H1 (cell line): ENCODE measurements at regions not wholly inside any gene's neighbourhood (a gene's known extent, or its start where the extent isn't known, plus 50 kb on each side); places are given as distances from the start of the nearest gene placed in this dataset.

Source experiments
- CTCF ChIA-PET: fragments of 300-600 bp; sonication (Branson Sonifier 250); formaldehyde crosslinking; loops from one replicate; lab custom pipeline; 2021; ENCODE audit not compliant: partially characterized antibody; lab: Charles Lee
- POLR2A ChIA-PET: fragments of 300-600 bp; sonication (Branson Sonifier 250); formaldehyde crosslinking; loops from one replicate; lab custom pipeline; 2021; ENCODE audit warnings: inconsistent platforms; ENCODE audit not compliant: partially characterized antibody; lab: Charles Lee
- DNase-seq, 2 experiments: peaks; one replicate each; pipeline versions ENCODE4 v3.0.0 to v3.0.0-alpha.2; 2010 to 2022; ENCODE audit warnings: low spot score in 2 of 2, low read depth in 1 of 2, mixed read lengths in 1 of 2
- FAIRE-seq: peaks from 2 replicates; lab custom pipeline; 2011; peaks lifted over from hg19 to GRCh38; lab: Jason Lieb, UNC
- H2AFZ ChIP-seq: 2 replicates; pipeline ENCODE4 v1.8.1; 2012; ENCODE audit warnings: low read length, inconsistent platforms
- H2AK5ac ChIP-seq: 2 replicates; pipeline ENCODE4 v1.6.1; 2013; ENCODE audit warnings: low read depth, low read length
- H2BK120ac ChIP-seq: replicated peaks from 2 replicates; pipeline ENCODE3; 2013; ENCODE audit warnings: low read depth, low read length, inconsistent platforms
- H2BK12ac ChIP-seq: 2 replicates; pipeline ENCODE4 v1.6.1; 2013; ENCODE audit warnings: low read depth, low read length
- H2BK15ac ChIP-seq: 2 replicates; pipeline ENCODE4 v1.6.1; 2013; ENCODE audit warnings: low read length
- H2BK20ac ChIP-seq: 2 replicates; pipeline ENCODE4 v1.6.1; 2013; ENCODE audit warnings: low read length
- H2BK5ac ChIP-seq: 2 replicates; pipeline ENCODE4 v1.6.1; 2013; ENCODE audit warnings: low read depth, low read length
- H3K14ac ChIP-seq: 2 replicates; pipeline ENCODE4 v1.6.1; 2013; ENCODE audit warnings: inconsistent platforms; ENCODE audit not compliant: insufficient read length
- H3K18ac ChIP-seq: 2 replicates; pipeline ENCODE4 v1.6.1; 2013; ENCODE audit warnings: low read length; ENCODE audit errors: extremely low read depth
- H3K23ac ChIP-seq: 2 replicates; pipeline ENCODE4 v1.6.1; 2013; ENCODE audit warnings: inconsistent platforms; ENCODE audit not compliant: insufficient read length
- H3K23me2 ChIP-seq: 2 replicates; pipeline ENCODE4 v1.6.1; 2013; ENCODE audit warnings: low read depth, low read length
- H3K27ac ChIP-seq: 2 replicates; pipeline ENCODE4 v1.6.1; 2011; ENCODE audit warnings: low read depth, low read length, inconsistent platforms
- H3K27me3 ChIP-seq, 4 experiments: replicated peaks in 1 of 4; 1 replicate in 1 of 4; 2 replicates in 3 of 4; pipeline versions ENCODE4 v1.6.1 to v1.8.1; 2011 to 2013; ENCODE audit warnings: low read length in 3 of 4, mild to moderate bottlenecking in 3 of 4, inconsistent platforms in 2 of 4, mixed read lengths in 2 of 4, moderate library complexity in 1 of 4; ENCODE audit not compliant: control insufficient read depth in 3 of 4, insufficient read depth in 3 of 4; ENCODE audit errors: extremely low read depth in 1 of 4
- H3K36me3 ChIP-seq, 4 experiments: 2 replicates each; pipeline versions ENCODE4 v1.6.1 to v1.8.1; 2011 to 2013; ENCODE audit warnings: mild to moderate bottlenecking in 4 of 4, low read length in 3 of 4, moderate library complexity in 2 of 4, control low read depth in 1 of 4, inconsistent platforms in 1 of 4; ENCODE audit not compliant: insufficient read depth in 4 of 4, control insufficient read depth in 2 of 4
- H3K4ac ChIP-seq: replicated peaks from 2 replicates; pipeline ENCODE3; 2013; ENCODE audit warnings: low read length, low read depth, mixed read lengths, inconsistent platforms; ENCODE audit not compliant: insufficient read length
- H3K4me1 ChIP-seq, 4 experiments: replicated peaks in 1 of 4; 1 replicate in 1 of 4; 2 replicates in 3 of 4; pipeline versions ENCODE4 v1.6.1 to v1.8.1; 2011 to 2013; ENCODE audit warnings: low read length in 3 of 4, inconsistent platforms in 2 of 4, mixed read lengths in 1 of 4; ENCODE audit not compliant: insufficient read depth in 4 of 4, control insufficient read depth in 3 of 4
- H3K4me2 ChIP-seq, 2 experiments: 2 replicates each; pipeline versions ENCODE4 v1.6.1 to v1.8.1; 2011 to 2013; ENCODE audit warnings: low read depth in 2 of 2, low read length in 2 of 2, control low read depth in 1 of 2, inconsistent platforms in 1 of 2, mild to moderate bottlenecking in 1 of 2; ENCODE audit not compliant: insufficient read depth in 1 of 2
- H3K4me3 ChIP-seq, 4 experiments: fragments of 200-600, 300-600 bp in 1 of 4; sonication (generic), shearing (Covaris generic), sonication (Bioruptor Twin) in 1 of 4; 2 replicates each; pipeline versions ENCODE4 v1.5.1 to v1.8.1; 2011 to 2016; ENCODE audit warnings: low read length in 4 of 4, low read depth in 3 of 4, control low read depth in 2 of 4, inconsistent platforms in 2 of 4, mild to moderate bottlenecking in 2 of 4, mixed read lengths in 1 of 4, moderate library complexity in 1 of 4; ENCODE audit not compliant: insufficient read depth in 2 of 4; ENCODE audit errors: extremely low read depth in 1 of 4
- H3K56ac ChIP-seq: replicated peaks from 2 replicates; pipeline ENCODE3; 2013; ENCODE audit warnings: low read depth, mild to moderate bottlenecking, mixed read lengths, low read length, inconsistent platforms; ENCODE audit not compliant: insufficient read length
- H3K79me1 ChIP-seq: 2 replicates; pipeline ENCODE4 v1.6.1; 2013; ENCODE audit warnings: low read depth, low read length, control low read depth
- H3K79me2 ChIP-seq, 2 experiments: 2 replicates each; pipeline versions ENCODE4 v1.6.1 to v1.8.1; 2012 to 2013; ENCODE audit warnings: low read length in 2 of 2, mild to moderate bottlenecking in 2 of 2, inconsistent platforms in 1 of 2; ENCODE audit not compliant: insufficient read depth in 2 of 2, control insufficient read depth in 1 of 2
- H3K9ac ChIP-seq, 4 experiments: replicated peaks in 1 of 4; 1 replicate in 1 of 4; 2 replicates in 3 of 4; pipeline versions ENCODE4 v1.6.1 to v1.8.1; 2011 to 2013; ENCODE audit warnings: low read depth in 3 of 4, low read length in 3 of 4, control low read depth in 2 of 4, mild to moderate bottlenecking in 2 of 4, moderate library complexity in 2 of 4, inconsistent platforms in 1 of 4; ENCODE audit errors: extremely low read depth in 1 of 4
- H3K9me3 ChIP-seq, 2 experiments: 2 replicates each; pipeline versions ENCODE4 v1.6.1 to v1.8.1; 2012 to 2013; ENCODE audit warnings: mild to moderate bottlenecking in 2 of 2, moderate library complexity in 2 of 2, control low read depth in 1 of 2, inconsistent platforms in 1 of 2, low read depth in 1 of 2, low read length in 1 of 2, mixed read lengths in 1 of 2; ENCODE audit not compliant: insufficient read depth in 2 of 2
- H4K20me1 ChIP-seq, 2 experiments: replicated peaks in 1 of 2; 2 replicates each; pipeline versions ENCODE3 to v1.8.1; 2011 to 2013; ENCODE audit warnings: inconsistent platforms in 2 of 2, low read length in 2 of 2, mild to moderate bottlenecking in 1 of 2; ENCODE audit not compliant: insufficient read depth in 2 of 2, control insufficient read depth in 1 of 2
- H4K5ac ChIP-seq: 2 replicates; pipeline ENCODE4 v1.6.1; 2013; ENCODE audit warnings: low read length, low read depth, mixed read lengths, inconsistent platforms; ENCODE audit not compliant: insufficient read length
- H4K8ac ChIP-seq: 2 replicates; pipeline ENCODE4 v1.8.0; 2013; ENCODE audit warnings: mild to moderate bottlenecking, moderate library complexity, low read length, inconsistent platforms; ENCODE audit not compliant: insufficient read depth; ENCODE audit errors: extremely low read depth
- H4K91ac ChIP-seq: replicated peaks from 2 replicates; pipeline ENCODE3; 2013; ENCODE audit warnings: low read length, mixed read lengths, inconsistent platforms; ENCODE audit not compliant: insufficient read length
- BRCA1 ChIP-seq: IDR thresholded peaks from 2 replicates; pipeline ENCODE4 v1.6.1; 2012; ENCODE audit warnings: low read depth, low read length, improper control_type of control experiment
- CBX5 ChIP-seq: fragments of 300-800, 300-1000 bp; sonication (generic); IDR thresholded peaks from 2 replicates; pipeline ENCODE4 v1.7.1; 2016; ENCODE audit warnings: antibody characterized with exemption, low read length, low read depth
- CEBPB ChIP-seq: IDR thresholded peaks from 2 replicates; pipeline ENCODE4 v1.6.1; 2012; ENCODE audit warnings: low read depth, low read length
- HDAC2 ChIP-seq, 2 experiments: fragments of 300-600 bp in 1 of 2; sonication (generic) in 1 of 2; IDR thresholded peaks; 2 replicates each; pipeline ENCODE4 v1.6.1; 2011 to 2012; ENCODE audit warnings: low read depth in 2 of 2, low read length in 2 of 2, mild to moderate bottlenecking in 2 of 2, moderate library complexity in 2 of 2, borderline replicate concordance in 1 of 2, inconsistent platforms in 1 of 2
- HDAC6 ChIP-seq: IDR thresholded peaks from one replicate; pipeline ENCODE4 v1.7.1; 2012; ENCODE audit warnings: low read depth, mild to moderate bottlenecking, inconsistent platforms, low read length, moderate library complexity
- KDM4A ChIP-seq: IDR thresholded peaks from one replicate; pipeline ENCODE4 v1.7.1; 2012; ENCODE audit warnings: low read depth, mild to moderate bottlenecking, moderate library complexity, low read length, inconsistent platforms; ENCODE audit not compliant: severe bottlenecking
- MAFK ChIP-seq: IDR thresholded peaks from 2 replicates; pipeline ENCODE4 v1.6.1; 2012; ENCODE audit warnings: low read depth, mild to moderate bottlenecking, improper control_type of control experiment, low read length
- NANOG ChIP-seq: IDR thresholded peaks from 2 replicates; pipeline ENCODE4 v1.6.1; 2011; ENCODE audit warnings: low read length, low read depth, mild to moderate bottlenecking, inconsistent platforms; ENCODE audit not compliant: insufficient read depth, poor library complexity, severe bottlenecking
- SIN3A ChIP-seq, 2 experiments: IDR thresholded peaks in 1 of 2; conservative IDR thresholded peaks in 1 of 2; 2 replicates each; pipeline ENCODE4 v1.6.1; 2011 to 2012; ENCODE audit warnings: low read length in 2 of 2, improper control_type of control experiment in 1 of 2, low read depth in 1 of 2, mild to moderate bottlenecking in 1 of 2
- SIX5 ChIP-seq: IDR thresholded peaks from 2 replicates; pipeline ENCODE4 v1.6.1; 2011; ENCODE audit warnings: mild to moderate bottlenecking, low read depth, low read length
- SP2 ChIP-seq: IDR thresholded peaks from 2 replicates; pipeline ENCODE4 v1.6.1; 2012; ENCODE audit warnings: mild to moderate bottlenecking, low read length, inconsistent platforms
- SRF ChIP-seq: IDR thresholded peaks from 2 replicates; pipeline ENCODE4 v1.6.1; 2011; ENCODE audit warnings: mild to moderate bottlenecking, low read depth, low read length, moderate library complexity
- TCF12 ChIP-seq: IDR thresholded peaks from 2 replicates; pipeline ENCODE4 v1.6.1; 2011; ENCODE audit warnings: low read depth, mild to moderate bottlenecking, low read length
- WGBS, 2 experiments: shearing (Covaris generic) in 1 of 2; methylation state at CpG; one replicate each; pipeline versions ENCODE4 v1.1.6 to v1.1.7; 2013 to 2015; ENCODE audit warnings: low lambda C conversion rate in 2 of 2, mixed read lengths in 2 of 2, inconsistent platforms in 1 of 2, low coverage in 1 of 2, missing lambda C conversion rate in 1 of 2; ENCODE audit not compliant: insufficient replicate concordance in 2 of 2, insufficient coverage in 1 of 2, insufficient read length in 1 of 2; ENCODE audit errors: extremely low coverage in 1 of 2, missing lambda C conversion rate in 1 of 2; 5-methylcytosine and 5-hydroxymethylcytosine counted together
- TF ChIP-seq, protein P1 (sequence below): IDR thresholded peaks from 2 replicates; pipeline ENCODE4 v1.6.1; 2011; ENCODE audit warnings: low read depth, mild to moderate bottlenecking, low read length; ENCODE audit not compliant: insufficient read depth

DNA sequence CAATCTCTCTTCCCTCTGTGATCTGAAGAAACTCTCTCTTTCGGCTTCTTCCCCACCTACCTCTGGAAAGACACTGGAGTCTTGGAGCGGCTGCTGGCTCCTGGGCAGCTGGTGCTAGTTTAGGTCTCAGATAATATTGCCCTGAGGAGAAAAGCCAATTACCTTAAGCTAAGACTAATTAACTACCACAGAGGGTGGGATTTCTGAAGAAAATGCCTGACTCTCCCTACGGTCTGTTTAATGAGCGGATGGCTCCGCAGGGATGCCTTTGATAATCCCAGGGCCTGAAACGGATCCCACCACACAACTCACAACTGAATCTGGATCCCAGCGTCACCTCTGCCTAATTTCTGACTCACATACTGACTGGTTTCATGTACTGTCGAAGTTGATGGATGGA is 127.0 kb upstream of the NLRP1 start:
- no peak overlapping the region for H4K91ac ChIP-seq
- no peak overlapping the region for H3K14ac ChIP-seq
- no peak overlapping the region for H3K4me2 ChIP-seq
- H2BK5ac ChIP-seq: no peak overlapping the region
- H4K8ac ChIP-seq: no peak overlapping the region
- H3K79me2 ChIP-seq: no peaks in the 10 kb centered on the region
- no peaks in the 10 kb centered on the region for H4K20me1 ChIP-seq
- H3K4ac ChIP-seq: no peak overlapping the region
- H3K23ac ChIP-seq: no peak overlapping the region
- no peak overlapping the region for H4K5ac ChIP-seq
- H3K36me3 ChIP-seq: no peaks in the 10 kb centered on the region
- no peaks in the 10 kb centered on the region for H3K23me2 ChIP-seq
- FAIRE-seq (no peak), DNase-seq (no peak)
- CTCF ChIA-PET: interaction anchor here (0.7 to 1.9 kb wide), 3 partner anchors 49 to 119 kb away, joined by 3 to 4 read pairs (median 3); no protein-coding TSS in a partner anchor
- no peak overlapping the region for H3K4me3 ChIP-seq
- H2AFZ ChIP-seq: no peak overlapping the region
- H3K18ac ChIP-seq: no peak overlapping the region
- no peak overlapping the region for H3K9ac ChIP-seq
- no peaks in the 10 kb centered on the region for H3K27me3 ChIP-seq
- H3K4me1 ChIP-seq: peaks cover 0 to 3% (median under 1%) of the 10 kb centered on the region in 4 experiments; a peak in 3 of 7 replicates
- 84% methylated on average over 8 of the region's 8 CpGs; no CpG with 5 or more reads in 1 of the 2 experiments for WGBS, 2 experiments
- H2AK5ac ChIP-seq: no peak overlapping the region
- POLR2A ChIA-PET: no interaction called here
- no peak overlapping the region for H2BK20ac ChIP-seq
- H3K27ac ChIP-seq: no peak overlapping the region
- no peak overlapping the region for H2BK15ac ChIP-seq
- H2BK120ac ChIP-seq: no peak overlapping the region
- H3K9me3 ChIP-seq: 0 out of 4 replicates have a peak, but pooled peaks cover 0 to 6% of the 10 kb centered on the region in 2 experiments
- H3K79me1 ChIP-seq: no peaks in the 10 kb centered on the region
- no peak overlapping the region for H3K56ac ChIP-seq
- H2BK12ac ChIP-seq: no peak overlapping the region
- no peak for TF ChIP-seq CBX5
- TF ChIP-seq HDAC6: no peak
- TF ChIP-seq TCF12: no peak
- TF ChIP-seq, protein P1, sequence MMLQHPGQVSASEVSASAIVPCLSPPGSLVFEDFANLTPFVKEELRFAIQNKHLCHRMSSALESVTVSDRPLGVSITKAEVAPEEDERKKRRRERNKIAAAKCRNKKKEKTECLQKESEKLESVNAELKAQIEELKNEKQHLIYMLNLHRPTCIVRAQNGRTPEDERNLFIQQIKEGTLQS: no peak
- no peak for TF ChIP-seq SIN3A (conservative IDR thresholded peaks at IDR 0.05 in 1 of 2, IDR thresholded peaks at IDR 0.05 in 1 of 2; ENCODE audit: low read depth in 1 of 2, low read length in 2 of 2)
- TF ChIP-seq CEBPB: no peak
- no peak for TF ChIP-seq KDM4A
- TF ChIP-seq MAFK: no peak
- TF ChIP-seq SRF: no peak
- no peak for TF ChIP-seq SP2
- no peak for TF ChIP-seq BRCA1
- no peak for TF ChIP-seq SIX5
- TF ChIP-seq HDAC2 (IDR thresholded peaks at IDR 0.05; ENCODE audit: borderline replicate concordance in 1 of 2, low read depth in 2 of 2, low read length in 2 of 2): no peak
- no peak for TF ChIP-seq NANOG
